GM18873 (cell line): ENCODE measurements at regions not wholly inside any gene's neighbourhood (a gene's known extent, or its start where the extent isn't known, plus 50 kb on each side); places are given as distances from the start of the nearest gene placed in this dataset.

Source experiments
- ATAC-seq: cut with Tn5 transposase; IDR thresholded peaks from one replicate; pipeline ENCODE4 v1.9.1; 2021; ENCODE audit warnings: mild to moderate bottlenecking, moderate library complexity, moderate number of reproducible peaks; ENCODE audit not compliant: unreplicated experiment, low FRiP score

DNA sequence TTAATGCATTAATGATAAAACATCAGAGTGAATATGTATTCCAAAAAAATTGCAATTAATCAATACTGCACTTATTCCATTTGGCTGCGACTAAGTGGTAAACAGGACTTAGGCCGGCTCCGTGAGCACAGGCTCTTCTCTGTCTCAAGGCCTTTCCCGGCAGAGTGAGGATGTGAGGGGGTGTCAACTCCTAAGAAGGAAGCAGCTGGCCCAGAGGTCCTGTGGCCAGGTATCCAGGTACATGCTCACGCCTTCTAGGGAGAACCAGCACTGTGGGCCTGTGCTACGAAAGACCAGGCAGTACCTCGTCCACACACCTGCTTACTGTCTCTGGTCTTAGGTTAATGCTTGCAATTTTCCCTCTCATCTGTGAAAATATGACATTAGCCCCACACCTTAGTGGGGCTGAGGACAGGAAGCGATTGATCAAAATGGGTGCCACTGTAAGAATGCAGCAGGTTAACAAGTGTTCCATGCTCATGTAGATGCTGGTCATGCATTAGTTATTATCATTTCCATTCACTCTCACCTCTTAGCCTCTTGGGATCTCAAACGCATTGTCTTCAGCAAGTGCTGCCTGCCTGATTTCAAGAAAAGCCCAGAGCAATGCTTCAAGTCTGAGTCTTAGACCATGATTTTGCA lies 175.3 kb downstream of the ABHD5 start:
- no peak for ATAC-seq

DNA sequence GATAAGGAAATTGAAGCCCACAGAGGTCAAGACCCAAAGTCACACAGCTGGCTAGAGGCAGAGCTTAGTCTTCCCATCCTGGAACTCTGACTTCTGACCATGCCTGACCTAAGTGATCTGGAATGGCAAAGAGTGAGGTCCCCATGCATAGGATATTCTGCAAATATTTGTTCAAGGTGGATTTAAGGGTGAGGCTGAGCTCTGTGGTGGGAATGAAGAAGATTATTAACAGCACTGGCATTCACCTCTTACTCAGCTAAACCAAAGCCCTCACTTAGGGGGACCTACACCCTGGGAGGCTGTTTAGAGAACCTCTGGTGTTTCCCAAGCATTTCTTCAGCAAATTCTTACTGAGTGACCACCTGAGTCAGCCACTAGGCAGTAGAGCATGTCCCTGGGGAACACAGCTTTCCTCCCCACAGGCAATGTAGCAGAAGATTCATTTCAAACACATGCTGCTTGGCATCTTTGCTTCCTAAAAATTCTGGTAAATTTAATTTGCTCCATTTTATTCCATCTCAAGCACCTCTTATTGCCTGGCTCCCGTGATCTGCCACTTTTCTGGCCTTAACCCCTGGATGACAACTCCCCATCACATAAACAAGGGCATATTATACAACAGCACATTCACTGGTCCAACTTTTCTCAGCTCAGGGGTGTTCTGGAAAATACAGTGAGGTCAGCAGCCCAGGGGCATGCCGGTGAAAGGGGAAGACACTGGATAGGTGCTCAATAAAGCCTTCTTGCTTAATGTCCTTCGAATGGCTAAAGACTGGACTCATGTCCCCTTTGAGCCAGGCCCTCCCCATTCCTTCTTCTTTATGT lies 176.0 kb downstream of the ABHD5 start:
- ATAC-seq: no peak

DNA sequence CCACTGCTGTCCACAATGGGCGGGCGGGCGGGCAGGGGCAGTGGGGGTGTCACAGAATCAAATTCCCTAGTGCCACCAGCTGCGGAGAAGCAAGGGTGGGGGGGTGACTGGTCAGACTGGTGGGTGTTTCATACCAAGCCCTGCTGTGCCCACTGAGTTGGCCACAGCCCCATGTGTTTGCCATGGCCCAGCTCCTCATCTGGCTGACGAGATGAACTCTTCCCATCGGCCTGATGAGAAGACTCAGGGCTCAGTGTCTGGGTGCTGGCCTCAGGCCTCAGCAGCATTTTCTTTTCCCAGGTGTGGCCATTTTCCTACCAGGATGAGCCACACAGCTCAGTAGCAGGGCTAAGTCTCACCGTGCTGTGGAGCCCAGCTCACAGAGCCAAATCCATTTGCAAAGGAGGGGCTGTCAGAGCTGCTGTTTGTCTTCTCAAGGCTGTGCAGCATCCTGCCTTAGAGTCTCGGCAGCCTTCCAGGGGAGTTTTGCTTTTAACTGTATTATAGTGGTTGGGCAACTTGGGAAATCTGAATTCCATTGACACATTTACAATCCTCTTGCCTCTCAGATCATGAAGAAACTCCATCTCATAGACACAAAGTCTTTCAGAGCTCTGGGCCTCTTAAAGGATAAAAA lies 176.8 kb downstream of the ABHD5 start:
- ATAC-seq: no peak

DNA sequence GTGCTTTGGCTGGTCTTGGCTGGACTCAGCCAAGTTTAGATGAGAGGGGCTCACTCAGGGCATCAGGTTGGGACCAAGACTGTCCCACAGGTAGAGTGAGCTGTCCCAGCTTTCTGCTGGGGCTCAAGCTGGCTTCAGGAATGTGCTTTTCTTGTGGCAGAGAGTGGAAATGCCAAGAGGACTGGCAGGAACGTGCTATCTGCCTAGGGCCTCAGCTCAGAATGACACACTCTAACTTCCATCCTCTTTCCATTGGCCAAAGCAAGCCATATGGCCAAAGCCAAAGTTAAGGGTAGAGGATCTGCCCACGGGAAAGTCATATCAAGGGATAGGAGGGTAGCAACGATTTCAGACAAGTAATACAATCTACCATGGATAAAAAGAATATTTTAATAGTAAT lies 178.8 kb downstream of the ABHD5 start:
- no peak for ATAC-seq

- ATAC-seq: no peak
Measured at GRCh38 chr3:43870120-43870519, 179.4 kb downstream of the ABHD5 start.

DNA sequence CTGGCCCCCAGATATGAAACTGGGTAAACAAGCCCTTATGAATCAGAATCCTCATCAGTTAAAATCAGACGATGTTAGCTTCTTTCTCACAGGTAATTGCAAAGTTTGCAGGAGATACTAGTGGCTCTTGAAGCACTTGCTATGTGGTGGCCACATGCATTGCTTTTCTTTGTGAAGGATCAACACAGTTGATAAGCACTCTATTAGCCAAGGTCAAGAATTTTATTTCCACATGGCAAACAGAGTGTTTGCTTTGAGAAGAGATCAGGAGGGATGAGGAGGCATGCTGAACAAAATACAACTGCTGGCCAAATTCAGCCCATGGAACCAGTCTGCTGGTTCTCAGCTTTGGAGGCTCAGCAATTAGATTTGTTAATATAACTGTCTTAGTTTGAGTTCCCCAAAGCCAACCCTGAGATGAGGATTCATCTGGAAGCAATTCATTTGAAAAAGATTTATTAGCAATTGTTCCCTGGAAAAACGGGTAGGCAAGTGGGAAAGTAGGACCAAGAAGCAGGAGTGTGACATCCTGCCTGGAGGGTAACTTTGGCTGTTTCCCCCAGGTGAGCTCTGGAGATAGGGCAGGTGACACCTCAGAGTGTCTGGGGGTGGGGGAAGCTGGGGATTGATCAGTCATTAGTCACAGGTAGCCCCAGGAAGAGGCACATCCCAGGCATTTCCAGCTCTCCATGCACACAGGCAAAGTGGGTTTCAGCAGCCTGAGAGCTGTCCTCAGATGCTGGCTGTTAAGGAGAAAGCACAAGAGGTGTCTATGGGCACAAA lies 180.3 kb downstream of the ABHD5 start:
- no peak for ATAC-seq

- ATAC-seq: no peak
Measured at GRCh38 chr3:43871627-43872245, 181.0 kb downstream of the ABHD5 start.

- ATAC-seq: no peak
Measured at GRCh38 chr3:43872301-43872700, 181.6 kb downstream of the ABHD5 start.

DNA sequence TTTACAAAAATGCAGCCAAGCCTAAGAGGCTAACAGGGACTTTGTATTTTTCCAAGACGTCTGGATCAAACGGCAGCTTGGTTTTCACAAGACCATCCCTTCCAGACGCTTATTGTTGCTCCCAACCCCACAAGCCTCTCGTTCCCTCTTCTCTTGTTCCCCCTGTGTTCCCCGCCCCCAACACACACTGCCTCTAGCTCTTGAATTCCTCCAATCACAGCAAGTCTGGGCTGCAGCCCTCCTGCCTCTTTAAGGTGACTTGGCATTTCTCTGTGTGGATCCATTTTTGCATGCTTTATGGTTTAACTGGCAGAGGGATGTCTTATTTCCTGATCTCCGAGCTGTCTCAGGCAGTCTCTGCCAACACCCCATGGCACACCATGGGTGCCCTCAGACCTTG lies 182.2 kb downstream of the ABHD5 start:
- ATAC-seq: no peak

DNA sequence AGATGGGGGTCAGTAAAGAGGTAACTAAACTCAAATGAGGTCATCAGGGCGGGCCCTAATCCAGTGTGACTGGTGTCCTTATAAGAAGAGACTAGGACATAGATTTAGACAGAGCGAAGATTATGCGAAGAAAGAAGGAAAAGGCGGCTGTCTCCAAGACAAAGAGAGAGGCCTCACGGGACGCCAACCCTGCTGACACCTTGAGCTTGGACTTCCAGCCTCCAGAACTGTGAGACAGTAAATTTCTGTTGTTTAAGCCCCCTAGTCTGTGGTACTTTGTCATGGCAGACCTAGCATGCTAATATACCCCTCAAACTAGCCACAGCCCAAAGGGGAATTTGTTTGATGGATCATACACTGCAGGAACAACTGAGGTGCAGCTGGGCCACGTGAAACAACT lies 183.0 kb downstream of the ABHD5 start:
- ATAC-seq: no peak

DNA sequence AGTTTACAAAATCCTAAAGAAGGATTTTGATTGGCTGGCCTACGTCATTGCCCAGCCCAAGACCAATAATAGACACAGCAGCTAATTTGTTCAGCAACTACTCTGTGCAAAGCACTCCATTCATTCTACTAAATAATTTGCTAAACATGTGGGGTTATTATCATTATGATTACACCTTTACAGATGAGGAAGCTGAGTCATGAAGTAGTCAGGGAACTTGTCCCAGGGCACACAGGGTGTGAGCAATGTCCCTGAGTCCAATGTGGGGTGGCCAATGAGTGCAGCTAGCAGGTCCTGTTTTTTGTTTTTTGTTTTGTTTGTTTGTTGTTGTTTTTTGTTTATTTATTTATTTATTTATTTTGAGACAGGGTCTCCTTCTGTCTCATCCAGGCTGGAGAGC lies 183.6 kb downstream of the ABHD5 start:
- no peak for ATAC-seq

GRCh38 chr3:43874731-43875130 lies 184.0 kb downstream of the ABHD5 start:
- no peak for ATAC-seq

DNA sequence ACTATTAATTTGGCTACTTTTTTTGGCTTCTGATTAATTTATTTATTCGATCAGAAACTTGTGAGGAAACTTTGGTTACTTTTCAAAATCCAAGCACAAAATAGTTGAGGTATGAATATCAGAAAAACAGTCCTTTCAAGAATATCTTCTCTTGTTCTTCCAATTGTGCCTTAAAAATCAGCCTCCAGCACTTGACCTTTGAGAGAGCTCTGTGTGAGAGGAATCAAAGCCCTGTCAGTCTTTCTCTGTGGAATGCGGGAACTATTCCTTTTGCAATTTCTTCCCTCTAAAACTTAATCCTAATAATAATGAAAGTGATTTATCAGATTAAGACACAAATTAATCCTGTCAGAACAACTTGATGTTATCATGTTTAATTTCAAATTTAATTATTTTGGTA lies 185.9 kb downstream of the ABHD5 start:
- ATAC-seq: no peak

GRCh38 chr3:43879166-43879565 lies 188.4 kb downstream of the ABHD5 start:
- no peak for ATAC-seq

- ATAC-seq: no peak
Measured at GRCh38 chr3:43882976-43883680, 192.4 kb downstream of the ABHD5 start.

GRCh38 chr3:43883729-43884396 lies 193.1 kb downstream of the ABHD5 start:
- no peak for ATAC-seq

- no peak for ATAC-seq
Measured at GRCh38 chr3:43884581-43884980, 193.8 kb downstream of the ABHD5 start.

- no peak for ATAC-seq
Measured at GRCh38 chr3:43885908-43886618, 195.3 kb downstream of the ABHD5 start.

GRCh38 chr3:43892061-43892460 lies 201.3 kb downstream of the ABHD5 start:
- peak; percentile 14 for ATAC-seq
